Activated gamma-delta T cell treated with anti-CD3 and anti-CD28 coated beads, Interleukin-2, amount 50 U/mL, for 16 hours (primary cell): ENCODE measurements at regions not wholly inside any gene's neighbourhood (a gene's known extent, or its start where the extent isn't known, plus 50 kb on each side); places are given as distances from the start of the nearest gene placed in this dataset.
"Not testable (repeated sequence)": the region's sequence is repeated elsewhere in the genome, so short reads cannot be mapped to it uniquely, and the experiment has no call there.

Experiments
- DNase-seq: peaks from one replicate; pipeline ENCODE4 v3.0.0-alpha.2; 2020; ENCODE audit warnings: low read depth

DNA sequence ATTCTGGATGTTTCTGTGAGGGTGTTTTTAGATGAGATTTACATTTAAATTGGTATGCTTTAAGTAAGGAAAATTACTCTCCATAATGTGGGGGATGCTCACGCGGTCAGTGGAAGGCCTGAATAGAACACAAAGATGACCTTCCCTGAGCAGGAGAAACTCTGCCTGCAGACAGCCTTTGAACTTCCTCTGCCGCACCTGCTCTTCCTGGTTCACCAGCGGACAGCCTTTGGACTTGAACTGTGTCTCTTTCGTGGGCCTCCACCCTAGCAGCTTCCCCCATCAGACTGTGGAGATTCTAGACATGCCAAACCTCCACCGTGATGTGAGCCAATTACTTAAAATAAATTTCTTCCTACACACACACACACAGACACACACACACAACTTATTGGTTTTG lies 210.7 kb downstream of the EFCAB11 start:
- DNase-seq, result no peak

DNA sequence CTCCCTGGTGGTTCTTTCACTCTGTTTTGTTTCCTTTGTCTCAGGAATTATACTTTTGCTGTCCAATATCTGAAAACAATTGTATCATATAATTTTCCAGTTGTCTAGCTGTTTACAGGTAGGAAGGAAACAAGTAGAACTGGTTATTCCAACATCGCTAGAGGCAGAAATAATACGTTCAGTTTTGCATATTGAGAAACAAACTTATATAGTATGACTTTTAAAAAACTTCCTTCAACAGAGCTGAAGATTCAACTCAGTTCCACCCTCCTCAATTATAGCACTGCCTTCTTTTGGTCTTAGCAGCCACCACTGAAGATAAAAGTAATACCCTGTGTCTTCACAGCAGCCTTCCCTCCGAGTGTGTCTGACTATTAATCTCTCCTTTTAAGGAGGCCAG lies 214.3 kb downstream of the EFCAB11 start:
- DNase-seq, result no peak

DNA sequence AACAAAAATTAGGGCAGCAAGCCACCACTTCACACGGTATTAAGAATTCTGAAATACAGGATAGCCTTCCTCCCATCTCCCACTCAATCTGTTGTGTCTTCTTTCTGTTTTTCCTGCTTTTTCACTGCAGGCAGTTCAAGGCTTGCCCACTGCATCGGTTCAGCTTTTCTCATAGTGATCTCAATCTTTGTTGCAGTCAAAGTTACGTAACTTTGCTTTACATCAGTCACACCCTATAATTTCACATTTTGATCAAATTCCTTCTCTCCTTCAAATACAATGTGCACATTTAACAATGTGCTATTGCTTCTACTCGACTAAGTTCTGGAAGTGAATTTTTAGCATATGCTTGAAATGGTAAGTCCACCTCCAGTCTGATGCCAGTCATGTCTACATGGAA lies 217.6 kb downstream of the EFCAB11 start:
- DNase-seq, result no peak

DNA sequence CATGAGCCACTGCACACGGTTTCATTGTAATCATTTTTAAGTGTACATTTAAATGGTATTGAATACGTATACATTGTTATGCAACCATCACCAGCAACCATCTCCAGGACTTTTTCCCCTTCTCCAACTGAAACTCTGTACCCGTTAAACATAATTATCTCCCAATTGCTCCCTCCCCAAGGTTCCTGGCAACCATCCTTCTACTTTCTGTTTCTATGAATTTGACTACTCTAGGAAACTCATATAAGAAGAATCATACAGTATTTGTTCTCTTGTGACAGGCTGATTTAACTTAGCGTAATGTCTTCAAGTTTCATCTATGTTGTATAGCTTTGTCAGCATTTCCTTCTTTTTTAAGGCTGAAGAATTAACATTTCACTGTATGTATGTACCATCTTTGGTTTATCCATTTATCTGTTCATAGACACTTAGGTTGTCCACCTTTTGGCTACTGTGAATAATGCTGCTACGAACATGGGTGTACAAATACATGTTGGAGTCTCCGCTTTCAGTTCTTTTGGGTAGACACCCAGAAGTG lies 223.1 kb downstream of the EFCAB11 start:
- DNase-seq, result no peak

DNA sequence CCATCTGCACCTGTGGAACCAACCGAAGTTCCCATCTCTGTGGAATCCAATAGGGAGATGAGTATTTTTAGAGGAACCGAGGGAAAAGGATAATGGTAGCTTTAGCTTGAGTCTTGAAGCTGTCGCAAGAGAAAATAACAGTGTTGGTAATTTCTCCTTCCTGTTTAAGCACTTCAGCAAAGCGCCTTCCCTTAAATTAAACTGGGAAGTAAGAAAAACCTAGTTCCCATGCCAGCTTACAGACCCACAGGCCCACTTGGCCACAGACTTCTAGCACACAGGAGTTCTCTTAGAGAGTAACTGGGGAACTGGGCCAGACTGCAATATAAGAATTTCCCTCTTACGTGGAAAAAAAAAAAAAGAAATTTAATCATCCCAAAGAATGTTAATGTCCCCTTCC lies 223.8 kb downstream of the EFCAB11 start:
- no peak for DNase-seq

DNA sequence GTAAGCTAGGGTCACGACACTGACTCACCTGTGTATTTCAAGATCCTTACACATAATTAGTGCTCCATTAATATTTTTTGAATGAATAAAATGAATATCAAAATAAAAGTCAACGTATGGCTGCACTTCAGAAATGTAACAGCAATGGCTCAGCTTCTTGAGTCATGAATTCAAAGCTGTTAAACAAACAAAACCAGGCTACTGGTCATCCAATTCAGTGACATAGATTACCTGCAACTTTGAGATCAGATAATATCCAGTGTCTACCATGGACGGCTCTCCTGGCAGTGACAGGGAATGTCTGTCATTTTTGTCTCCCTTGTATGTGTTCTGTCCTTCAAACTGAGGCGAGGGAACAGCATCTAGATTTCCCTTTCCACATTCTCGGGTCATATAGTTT lies 225.6 kb downstream of the EFCAB11 start:
- DNase-seq, result no peak

DNA sequence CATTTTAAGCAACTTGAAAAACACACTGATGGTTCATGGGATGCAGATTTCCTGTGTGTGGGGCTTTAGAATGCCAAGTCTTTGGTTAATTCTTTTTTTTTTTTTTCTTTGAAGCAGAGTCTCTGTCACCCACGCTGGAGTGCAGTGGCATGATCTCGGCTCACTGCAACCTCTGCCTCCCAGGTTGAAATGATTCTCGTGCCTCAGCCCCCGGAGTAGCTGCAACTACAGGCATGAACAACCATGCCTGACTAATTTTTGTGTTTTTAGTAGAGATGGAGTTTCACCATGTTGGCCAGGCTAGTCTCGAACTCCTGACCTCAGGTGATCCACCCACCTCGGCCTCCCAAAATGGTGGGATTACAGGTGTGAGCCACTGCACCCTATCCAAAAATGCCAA lies 228.3 kb downstream of the EFCAB11 start:
- not testable (repeated sequence) for DNase-seq

DNA sequence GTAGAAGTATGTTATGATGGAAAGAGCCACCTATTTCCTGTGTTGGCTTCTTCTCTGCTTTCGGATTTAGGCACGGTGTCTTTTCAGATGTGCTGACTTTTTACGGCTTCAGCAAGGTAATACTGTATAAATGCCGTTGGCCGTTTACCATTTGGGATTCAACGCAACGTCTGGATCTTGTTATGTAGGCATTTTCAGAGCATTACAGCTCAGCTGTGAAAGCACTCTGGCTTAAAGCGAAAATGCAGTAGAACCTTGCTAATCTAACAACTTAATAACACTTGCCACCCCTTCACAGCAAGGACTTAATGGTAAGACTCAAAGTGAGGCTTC lies 229.9 kb downstream of the EFCAB11 start:
- DNase-seq, result no peak

DNA sequence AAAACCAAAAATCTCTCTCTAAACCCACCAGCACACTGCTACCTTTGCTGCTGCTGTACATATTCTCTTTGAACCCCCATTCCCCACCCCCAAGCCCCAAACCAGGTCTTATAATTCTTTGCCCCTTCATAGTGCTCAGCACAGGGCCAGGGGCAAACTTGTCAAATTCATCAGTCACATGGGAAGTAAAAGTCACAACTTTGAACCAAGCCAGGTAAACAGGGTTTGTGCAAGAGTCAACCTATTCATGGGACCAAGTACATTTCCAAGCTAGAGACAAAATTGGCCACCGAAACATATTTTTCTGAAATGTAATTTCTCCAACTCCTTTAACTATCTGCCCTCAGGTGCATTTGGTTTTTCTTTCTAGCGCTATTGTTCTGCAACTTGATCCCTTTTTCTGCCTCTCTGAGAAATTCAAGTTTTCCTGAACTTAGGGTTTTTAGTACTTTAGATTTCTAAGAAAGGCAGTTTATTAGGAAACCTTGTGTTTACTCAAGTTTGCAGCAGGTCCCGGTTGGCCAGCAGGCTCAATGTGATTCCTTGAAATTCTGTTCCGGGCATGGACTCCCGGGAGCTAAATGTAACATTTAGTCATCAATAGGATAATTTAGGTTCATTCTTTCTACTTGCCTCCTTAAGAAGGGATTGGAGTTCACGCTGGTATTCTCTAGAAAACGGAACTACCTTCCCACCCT lies 230.5 kb downstream of the EFCAB11 start:
- no peak for DNase-seq

DNA sequence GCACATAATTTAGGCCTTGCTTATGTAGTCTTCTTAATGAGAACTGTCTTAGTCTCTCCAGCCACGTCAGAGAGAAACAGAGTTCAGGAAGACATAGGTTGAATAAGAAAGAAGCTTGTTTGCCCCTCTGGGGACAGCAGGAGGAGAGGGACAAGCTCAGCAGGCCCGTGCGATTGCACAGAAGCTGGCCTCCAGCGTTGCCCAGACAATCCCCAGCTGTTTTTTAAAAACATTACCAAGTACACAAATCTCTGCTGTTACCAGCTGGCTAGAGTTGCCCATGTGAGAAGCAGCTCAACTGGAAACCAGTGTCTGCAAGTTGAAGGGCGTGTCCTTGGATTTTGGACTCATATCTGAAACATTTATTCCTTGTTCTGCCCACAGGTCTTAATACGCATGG lies 232.6 kb downstream of the EFCAB11 start:
- DNase-seq, result no peak

DNA sequence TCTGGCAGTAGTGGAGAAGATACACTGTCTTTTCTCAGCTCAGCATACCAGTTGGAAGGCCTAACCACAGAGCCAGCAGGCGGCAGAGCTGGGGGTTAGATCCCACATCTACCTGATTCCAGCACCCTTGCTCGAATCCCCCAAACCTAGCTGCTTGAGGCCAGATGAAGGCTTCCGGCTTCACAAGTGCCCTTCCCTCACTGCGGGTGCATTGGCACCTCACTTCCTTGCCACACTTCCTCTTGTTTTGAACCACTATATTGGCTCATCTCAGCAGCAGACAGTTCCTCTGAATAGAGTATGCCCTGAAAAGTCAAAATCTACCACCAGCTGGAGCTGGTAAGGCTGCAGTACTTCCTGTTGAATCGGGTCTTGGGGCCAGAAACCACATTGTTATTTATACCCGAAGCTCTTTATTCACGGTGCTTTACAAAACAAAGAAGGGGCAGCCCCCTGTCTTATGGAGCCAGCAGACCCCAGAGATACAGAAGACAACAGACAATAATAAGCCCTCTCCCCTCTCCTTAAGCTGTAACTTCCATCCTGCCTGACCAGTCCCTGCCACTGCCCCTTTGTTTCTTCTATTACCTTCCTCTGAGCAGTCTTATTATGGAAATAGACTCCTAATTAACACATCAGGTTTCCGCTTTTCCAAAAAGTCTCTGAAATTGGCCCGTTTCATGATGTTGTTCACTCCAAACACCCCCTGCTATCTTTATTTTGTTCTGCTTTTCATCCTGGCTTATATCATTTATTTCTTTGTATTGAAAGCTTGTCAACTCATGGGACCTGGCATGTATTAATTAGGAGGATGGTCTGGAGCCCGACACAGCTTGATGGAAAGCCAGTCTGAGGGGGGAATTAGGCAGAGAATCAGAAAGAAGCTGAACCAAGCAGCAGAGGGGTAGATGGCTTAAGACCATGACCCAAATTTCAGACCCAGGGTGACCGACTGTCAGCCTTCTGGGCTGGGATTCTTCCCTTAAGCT lies 233.5 kb downstream of the EFCAB11 start:
- DNase-seq, result peak; percentile 61

DNA sequence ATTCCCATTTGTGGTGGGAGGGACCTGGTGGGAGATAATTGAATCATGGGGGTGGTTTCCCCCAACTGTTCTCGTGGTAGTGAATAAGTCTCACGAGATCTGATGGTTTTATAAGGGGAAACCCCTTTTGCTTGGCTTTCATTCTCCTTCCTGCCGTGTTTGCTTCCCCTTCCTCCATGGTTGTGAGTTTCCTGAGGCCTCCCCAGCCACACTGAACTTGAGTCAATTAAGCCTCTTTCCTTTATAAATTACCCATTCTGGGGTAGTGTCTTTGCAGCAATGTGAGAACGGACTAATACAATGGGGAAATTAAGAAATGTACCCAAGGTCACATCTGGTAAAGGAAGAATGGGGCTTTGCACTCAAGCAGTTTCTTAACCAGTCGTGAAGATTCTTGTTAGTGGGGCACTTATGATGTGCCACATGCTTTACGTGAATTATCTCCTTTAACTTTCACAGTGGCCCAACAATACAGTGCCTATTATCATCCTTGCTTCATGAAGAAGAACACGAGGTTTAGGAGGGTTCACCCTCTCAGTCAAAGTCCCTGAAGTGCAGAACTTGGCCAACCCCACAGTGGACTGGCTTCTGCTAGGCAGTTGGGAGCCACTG lies 234.3 kb downstream of the EFCAB11 start:
- DNase-seq, result no peak

DNA sequence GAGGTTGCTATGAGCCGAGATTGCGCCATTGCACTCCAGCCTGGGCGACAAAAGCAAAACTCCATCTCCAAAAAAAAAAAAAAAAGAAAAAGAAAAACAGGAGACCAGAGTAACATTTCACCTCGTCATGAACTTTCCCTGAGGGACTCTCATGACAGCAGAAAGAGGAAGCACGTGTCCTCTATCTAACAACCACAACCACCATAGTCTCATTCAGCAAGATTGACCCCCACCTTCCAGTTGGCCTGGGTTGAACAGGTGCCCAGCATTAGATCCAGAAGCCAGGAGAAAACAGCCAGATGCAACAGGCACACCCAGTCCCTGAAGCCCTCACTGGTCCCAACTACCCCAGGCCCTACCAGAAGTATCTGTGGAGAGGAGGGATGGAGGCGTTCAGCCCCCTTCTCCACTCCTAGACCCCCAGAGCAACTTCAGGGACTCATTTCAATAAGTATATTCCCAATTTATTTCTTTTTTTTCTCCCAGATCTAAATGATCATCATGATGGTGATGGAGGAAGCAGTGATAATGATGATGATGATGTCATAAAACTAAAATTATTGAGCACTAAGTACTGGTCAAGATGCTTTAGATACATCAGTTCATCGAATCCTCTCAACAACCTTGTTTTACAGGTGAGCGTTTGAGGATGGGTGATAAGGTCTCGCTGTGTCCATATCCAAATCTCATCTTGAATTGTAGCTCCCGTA lies 235.0 kb downstream of the EFCAB11 start:
- no peak for DNase-seq

DNA sequence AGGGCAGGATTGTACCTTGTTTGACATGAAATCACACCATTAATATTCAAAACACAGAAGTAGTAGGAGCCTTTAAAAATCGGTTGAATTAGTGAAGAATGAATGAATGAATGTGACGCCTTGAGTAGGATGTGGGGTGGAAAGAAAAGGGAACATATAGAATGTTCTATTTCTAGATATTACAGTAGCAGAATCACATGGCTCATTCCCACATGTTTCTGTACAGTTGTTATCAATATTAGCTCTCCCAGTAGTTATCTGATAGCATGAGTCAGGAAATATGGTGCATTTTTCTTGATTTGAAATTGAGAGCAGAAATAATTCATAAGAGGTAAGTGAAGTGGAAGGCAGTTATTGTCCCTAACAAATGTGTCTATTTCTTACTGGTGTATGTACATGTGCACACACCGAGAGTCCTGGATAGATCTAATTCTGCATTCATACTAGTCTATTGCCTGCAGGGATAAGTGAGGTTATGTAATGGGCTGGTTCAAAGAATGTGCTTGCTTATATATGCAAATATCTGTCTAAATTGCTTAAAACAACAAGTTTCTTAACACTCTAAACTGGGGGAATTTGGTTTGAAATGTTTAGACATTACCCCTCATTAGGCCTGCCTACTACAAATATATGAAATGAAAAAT lies 245.4 kb downstream of the EFCAB11 start:
- DNase-seq, result no peak

DNA sequence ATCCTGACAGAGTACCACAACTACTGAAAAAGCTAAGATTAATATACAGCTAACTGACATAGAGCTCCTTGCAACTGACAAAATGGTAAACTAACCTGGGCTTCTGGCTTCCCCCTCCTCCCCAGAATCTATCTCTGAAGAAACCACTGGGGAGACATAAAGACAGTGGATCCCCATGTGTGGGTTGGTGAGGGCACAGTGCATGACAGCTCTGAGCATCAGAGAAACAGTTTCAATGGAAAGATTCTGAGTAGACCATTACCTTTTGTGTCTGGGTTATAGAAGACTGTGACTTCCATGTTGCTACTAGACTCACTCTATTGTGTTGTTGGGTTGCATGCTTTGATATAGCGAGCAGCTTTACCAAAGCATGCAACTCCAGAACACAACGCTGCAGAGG lies 247.4 kb downstream of the EFCAB11 start:
- DNase-seq, result no peak

DNA sequence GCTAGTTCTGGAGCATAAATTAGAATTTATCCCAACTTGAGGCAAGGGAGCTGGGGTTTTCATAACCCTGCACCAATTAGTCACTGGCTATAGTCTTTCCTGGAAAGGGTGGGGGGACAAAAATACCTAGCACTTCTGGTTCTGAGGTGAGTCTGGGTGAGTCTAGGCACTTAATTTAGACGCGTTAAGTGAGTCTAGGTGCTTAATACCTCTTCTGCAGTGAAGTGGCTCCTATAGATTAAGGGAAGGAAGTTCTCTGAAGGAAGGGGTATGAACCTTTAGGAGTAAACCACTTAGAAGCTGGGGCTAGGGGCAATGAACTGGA lies 251.7 kb downstream of the EFCAB11 start:
- DNase-seq, result no peak

DNA sequence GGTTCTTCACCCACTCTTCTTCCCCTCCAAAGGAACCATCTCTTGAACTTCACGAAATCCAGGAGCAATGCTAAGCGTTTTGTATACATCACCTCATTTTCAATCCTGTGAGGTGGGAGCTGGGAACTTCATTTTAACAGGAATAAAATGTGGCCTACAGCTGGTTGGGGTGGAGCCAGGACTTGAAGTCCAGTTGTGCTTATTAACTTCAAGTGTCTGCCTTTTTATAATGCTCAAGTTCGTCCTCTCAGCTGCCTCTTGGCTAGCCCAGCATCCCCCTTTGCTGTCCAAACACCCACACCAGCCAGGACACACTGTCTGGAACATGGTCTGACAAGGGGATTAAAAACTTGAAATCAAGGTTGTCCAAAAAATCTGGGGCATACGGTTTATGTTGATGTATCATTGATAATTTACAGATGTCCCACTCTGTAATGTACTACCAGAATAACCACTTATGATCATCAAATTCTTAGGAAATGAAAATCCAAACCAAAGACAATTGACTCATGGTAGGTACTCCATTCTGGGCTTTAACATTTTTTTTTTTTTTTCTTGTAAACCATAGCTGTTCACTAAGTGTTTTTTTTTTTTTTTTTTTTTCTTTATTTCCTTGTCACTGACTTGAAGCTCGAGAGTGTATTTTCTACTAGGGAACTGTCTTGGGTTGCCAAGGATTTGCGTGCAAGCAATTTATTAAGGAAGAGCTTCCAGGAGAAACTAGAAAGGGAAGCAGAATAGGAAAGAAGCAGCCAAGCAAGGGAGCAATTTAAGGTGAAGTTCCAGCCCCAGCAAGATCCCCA lies 252.3 kb downstream of the EFCAB11 start:
- DNase-seq, result no peak

DNA sequence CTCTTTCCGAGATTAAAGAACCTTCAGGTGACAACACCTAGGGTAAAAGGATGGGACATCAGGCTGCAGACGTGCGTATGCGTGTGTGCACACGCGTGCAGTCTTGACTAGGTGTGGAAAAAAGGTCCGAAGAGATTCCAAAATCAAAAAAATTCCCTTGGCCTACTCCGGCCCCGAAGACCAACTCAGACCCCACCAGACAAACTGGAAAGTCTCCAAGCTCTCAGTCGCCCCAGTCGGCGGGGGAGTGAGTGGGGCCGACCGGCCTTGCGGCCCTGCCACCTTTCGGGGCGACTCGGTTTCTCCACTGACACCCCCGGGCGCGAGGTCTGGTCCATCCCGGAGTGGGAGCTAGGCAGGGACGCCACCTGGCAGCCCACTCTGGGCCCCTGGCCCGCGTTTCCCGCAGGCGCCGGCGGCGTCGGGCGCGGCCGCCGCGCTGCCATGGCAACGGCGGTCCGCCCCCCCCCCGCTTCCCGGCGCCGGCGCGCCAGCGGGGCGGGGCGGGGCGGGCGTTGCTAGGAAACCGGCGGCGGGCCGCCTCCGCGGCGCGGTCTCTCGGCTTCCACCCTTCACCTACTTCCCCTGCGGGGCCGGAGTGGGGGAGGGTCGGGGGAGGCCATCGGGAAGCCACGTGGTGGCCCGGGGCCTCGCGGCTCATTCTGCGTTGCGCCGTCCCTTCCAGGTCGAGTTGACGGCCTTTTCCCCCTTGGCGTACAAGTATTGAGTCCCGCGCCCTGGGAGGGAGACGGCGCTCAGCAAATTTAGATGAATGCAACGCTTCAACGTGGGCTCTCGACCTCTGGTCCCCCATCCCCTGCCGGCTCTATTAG lies 253.1 kb downstream of the EFCAB11 start:
- DNase-seq, result peak; percentile 73

DNA sequence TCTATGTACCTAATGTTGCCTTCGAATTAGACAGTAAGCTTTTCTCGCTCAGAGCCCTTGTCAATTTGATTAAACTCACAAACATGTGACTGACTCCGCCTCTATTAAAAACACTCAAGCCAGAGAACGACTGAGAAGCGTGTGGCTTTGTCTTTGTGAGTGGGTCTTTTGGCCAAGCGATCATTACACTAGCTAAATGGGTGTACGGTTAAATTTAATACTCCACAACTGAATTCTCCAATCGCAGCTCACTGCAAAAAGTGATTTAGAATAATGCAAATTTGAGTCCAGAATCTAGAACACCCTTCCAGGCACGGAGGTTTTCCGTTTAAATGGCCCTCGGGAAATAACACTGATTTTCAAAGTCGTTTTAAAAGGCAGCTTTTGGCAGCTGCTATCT lies 253.7 kb downstream of the EFCAB11 start:
- no peak for DNase-seq

DNA sequence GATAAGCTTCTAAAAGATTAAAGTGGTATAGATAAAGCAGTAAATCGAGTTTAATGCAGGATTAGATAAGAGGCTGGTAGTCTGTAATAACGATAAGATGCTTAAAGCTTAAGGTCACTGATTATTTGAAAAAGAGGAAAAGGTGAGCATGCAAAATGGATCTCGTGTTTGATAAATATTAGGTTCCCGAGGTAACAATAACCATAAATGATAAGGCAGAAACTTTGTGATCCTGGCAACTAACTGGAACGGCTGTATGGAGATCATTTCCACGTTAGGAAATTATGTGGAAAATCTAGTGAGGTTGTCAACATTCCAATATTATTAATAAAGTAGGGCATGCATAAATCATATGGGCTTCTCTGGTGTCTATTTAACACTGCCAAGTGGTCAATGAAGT lies 255.5 kb downstream of the EFCAB11 start:
- DNase-seq, result no peak
